ENCODE measurements at regions not wholly inside any gene's neighbourhood (a gene's known extent, or its start where the extent isn't known, plus 50 kb on each side); places are given as distances from the start of the nearest gene placed in this dataset.

DNA sequence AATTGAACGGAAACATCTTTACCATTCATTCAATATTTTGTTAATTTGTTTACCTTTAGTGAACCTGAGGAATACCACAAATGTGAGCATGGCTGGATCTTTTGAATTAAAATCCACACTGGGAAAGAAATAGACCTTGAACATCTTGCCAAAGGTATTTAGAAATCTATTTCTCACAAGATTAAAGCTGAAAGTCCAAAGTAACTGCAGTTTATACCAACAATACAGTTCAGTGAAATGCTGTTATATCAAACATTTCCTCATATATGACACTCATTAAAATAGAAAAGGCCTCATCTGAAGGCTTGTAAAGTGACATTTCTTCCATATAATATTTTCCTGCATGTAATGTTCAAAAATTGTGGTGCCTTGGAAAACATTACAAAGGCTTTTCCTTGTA lies 166.5 kb upstream of the HAND2 start:
- H3K27me3 ChIP-seq, result no peaks in the 10 kb centered on the region
- no peaks in the 10 kb centered on the region for H3K36me3 ChIP-seq
- no peaks in the 10 kb centered on the region for H3K4me1 ChIP-seq
- DNase-seq (ENCODE audit: low spot score in 2 of 2), result no peak
- H3K4me3 ChIP-seq, result no peak overlapping the region
- H3K9me3 ChIP-seq, result no peaks in the 10 kb centered on the region
- TF ChIP-seq, protein P1, sequence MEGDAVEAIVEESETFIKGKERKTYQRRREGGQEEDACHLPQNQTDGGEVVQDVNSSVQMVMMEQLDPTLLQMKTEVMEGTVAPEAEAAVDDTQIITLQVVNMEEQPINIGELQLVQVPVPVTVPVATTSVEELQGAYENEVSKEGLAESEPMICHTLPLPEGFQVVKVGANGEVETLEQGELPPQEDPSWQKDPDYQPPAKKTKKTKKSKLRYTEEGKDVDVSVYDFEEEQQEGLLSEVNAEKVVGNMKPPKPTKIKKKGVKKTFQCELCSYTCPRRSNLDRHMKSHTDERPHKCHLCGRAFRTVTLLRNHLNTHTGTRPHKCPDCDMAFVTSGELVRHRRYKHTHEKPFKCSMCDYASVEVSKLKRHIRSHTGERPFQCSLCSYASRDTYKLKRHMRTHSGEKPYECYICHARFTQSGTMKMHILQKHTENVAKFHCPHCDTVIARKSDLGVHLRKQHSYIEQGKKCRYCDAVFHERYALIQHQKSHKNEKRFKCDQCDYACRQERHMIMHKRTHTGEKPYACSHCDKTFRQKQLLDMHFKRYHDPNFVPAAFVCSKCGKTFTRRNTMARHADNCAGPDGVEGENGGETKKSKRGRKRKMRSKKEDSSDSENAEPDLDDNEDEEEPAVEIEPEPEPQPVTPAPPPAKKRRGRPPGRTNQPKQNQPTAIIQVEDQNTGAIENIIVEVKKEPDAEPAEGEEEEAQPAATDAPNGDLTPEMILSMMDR (IDR thresholded peaks at IDR 0.05), result no peak
- intact Hi-C loops (cut with DNase I), result no loop called here
- H3K27ac ChIP-seq, result no peak overlapping the region

DNA sequence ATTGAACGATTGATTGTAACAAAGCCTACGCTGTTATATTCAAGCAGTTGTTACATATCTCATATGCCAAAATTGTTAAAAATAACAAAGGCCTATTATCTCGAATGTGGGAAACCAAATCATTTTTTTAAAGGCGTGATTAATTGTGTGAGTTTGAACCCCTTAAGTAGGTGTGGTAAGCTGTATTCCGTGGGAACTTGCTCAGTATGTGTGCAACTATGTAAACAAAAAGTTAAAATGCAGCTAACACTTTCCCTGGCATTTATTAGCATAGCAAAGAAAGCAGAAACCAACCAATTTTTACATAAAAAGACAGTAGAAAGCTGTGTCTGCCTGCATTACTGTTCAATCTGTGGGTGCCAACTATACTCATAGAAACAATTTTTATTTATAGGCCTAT lies 166.0 kb upstream of the HAND2 start:
- Histone ChIP-seq H3K9me3 (no peaks in the 10 kb centered on the region), H3K27me3 (no peaks in the 10 kb centered on the region), H3K4me1 (no peaks in the 10 kb centered on the region), H3K36me3 (no peaks in the 10 kb centered on the region), H3K27ac (no peak overlapping the region), H3K4me3 (no peak overlapping the region)
- TF ChIP-seq, protein P1 (IDR thresholded peaks at IDR 0.05), result no peak
- DNase-seq (ENCODE audit: low spot score in 2 of 2), result no peak
- intact Hi-C loops (cut with DNase I), result no loop called here

DNA sequence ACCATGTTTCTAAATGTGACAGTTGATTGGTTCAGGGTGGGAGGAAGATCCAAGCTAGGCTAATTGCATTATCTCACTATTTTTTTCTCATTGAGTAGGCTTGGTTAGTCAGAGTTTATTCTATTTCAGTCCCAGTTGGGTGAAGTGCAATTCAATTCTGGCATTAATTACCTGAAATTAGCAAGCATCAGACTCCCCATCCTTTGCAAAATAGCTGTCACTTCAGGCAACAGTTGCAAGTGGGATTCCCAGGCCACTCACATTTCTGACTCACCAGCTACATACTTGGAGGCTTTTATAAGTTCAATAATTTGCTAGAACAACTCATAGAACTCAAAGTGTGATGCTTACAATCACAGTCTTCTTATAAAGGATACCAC lies 155.8 kb upstream of the HAND2 start:
- Histone ChIP-seq H3K27me3 (no peaks in the 10 kb centered on the region), H3K4me1 (peaks cover 0 to 3% of the 10 kb centered on the region in 2 donors), H3K9me3 (no peaks in the 10 kb centered on the region), H3K4me3 (no peak overlapping the region), H3K36me3 (no peaks in the 10 kb centered on the region), H3K27ac (peak overlapping the region in 1 of 2 donors; percentile 6)
- DNase-seq (ENCODE audit: low spot score in 2 of 2), result no peak
- TF ChIP-seq, protein P1 (IDR thresholded peaks at IDR 0.05), result no peak
- intact Hi-C loops (cut with DNase I), result no loop called here

DNA sequence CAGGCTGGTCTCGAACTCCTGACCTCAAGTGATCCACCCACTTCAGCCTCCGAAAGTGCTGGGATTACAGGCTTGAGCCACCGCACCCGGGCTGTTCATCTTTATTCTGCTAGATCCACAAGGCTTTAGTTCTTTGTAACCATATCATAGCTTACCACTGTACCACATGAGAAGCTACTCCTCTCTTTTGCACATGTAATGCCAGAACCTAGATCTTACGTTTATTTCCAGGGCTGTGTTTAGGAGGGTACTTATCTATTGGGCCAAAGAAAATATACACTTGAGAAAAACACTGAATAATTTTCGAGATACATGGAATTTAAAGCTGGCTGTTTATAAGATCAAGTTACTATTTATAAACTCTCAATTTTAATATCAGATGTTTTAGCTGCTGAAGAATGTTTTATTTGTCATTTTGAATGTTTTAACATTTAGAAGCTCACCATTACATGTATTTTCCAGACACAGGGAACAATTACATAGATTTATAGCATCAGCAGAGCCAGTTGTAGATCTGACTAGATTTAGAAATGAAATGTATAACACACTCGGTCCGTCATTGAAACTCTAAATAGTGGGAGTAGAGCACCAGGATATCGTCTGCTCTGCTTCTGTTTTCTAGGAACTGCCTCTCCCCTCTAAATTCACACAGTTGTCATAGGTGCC lies 155.3 kb upstream of the HAND2 start:
- Histone ChIP-seq H3K27me3 (no peaks in the 10 kb centered on the region), H3K36me3 (no peaks in the 10 kb centered on the region), H3K27ac (peak overlapping the region in 1 of 2 donors; percentile 6), H3K4me3 (no peak overlapping the region), H3K4me1 (peaks cover 0 to 3% of the 10 kb centered on the region in 2 donors), H3K9me3 (no peaks in the 10 kb centered on the region)
- TF ChIP-seq, protein P1 (IDR thresholded peaks at IDR 0.05), result no peak
- DNase-seq (ENCODE audit: low spot score in 2 of 2), result no peak
- intact Hi-C loops (cut with DNase I), result no loop called here

DNA sequence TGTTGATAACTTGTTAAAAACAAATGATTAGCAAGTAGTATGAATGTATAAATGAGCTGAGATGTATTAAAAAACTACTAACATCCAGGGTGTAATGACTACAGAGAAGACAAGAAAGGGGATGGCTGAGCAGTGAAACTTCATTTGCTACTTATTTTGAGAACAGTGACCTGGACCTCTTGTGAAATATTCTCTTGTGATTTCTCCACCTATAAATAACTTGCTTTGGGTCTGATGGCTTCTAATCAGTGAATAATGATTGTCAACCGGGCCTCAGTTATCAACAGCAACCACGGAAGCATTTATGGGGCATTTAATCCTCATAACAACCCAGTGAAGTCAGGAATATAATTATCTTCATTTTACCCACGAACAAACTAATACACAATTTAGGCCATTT lies 154.2 kb upstream of the HAND2 start:
- Histone ChIP-seq H3K27ac (no peak overlapping the region), H3K27me3 (no peaks in the 10 kb centered on the region), H3K9me3 (no peaks in the 10 kb centered on the region), H3K4me3 (no peak overlapping the region), H3K36me3 (no peaks in the 10 kb centered on the region), H3K4me1 (peaks cover 0 to 3% of the 10 kb centered on the region in 2 donors)
- intact Hi-C loops (cut with DNase I), result loop anchor here (5.0 kb wide), 1 partner anchor 37 kb away; no protein-coding TSS in a partner anchor
- DNase-seq (ENCODE audit: low spot score in 2 of 2), result no peak
- TF ChIP-seq, protein P1 (IDR thresholded peaks at IDR 0.05), result no peak
